ENCODE measurements at regions not wholly inside any gene's neighbourhood (a gene's known extent, or its start where the extent isn't known, plus 50 kb on each side); places are given as distances from the start of the nearest gene placed in this dataset.
A peak's percentile ranks its signal among the peaks of the same experiment; 100 is the strongest.

DNA sequence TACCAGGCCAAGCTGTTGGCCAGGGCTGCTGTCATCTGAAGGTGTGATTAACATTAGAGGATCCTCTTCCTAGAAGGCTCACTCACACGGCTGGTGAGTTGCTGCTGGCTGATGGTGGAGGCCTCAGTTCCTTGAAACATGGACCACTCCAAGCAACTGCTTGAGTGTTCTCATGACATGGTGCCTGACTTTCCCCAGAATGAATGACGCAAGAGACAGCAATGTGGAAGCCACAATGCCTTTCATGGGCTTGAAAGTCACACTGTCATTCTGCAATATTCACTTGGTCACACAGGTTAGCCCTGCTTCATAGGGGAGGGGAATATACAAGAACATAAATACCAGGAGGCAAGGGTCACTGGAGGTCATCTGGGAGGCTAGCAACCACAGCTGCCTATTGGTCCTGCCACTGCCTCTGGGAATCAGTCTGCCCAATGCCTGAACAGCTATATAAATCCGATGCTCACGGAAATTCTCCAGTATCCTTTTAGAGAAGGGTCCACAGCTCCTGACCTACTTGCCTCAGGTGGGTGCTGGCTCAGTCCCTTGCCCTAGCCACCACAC, 97.1 kb upstream of the MAML3 start:
- no peak for ATAC-seq
- DNase-seq (ENCODE audit: low spot score): no peak

- no peak for DNase-seq (ENCODE audit: low spot score)
- ATAC-seq: no peak
Observed at GRCh38 chr4:140249351-140249750, 95.4 kb upstream of the MAML3 start.

- ATAC-seq: no peak
- no peak for DNase-seq (ENCODE audit: low spot score)
Observed at GRCh38 chr4:140247237-140247636, 93.3 kb upstream of the MAML3 start.

DNA sequence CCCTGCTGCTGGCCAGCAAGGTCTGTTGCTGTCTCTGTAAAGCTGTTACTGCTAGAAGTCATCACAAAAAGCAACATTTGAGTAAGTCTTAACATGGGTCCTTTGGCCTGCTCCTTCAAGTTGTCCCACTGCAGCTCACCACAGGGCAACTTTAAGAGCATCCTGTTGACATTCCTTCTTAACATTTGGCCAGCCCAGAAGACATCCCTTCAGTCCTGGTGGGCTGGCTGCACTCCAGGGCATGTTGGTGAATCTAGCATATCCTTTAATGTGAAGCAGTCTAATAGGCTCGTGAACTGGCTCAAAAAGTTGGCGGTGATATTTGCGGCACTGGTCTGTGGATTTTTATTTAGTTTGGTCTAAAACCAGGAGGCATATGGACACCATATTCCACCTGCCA, 92.2 kb upstream of the MAML3 start:
- DNase-seq (ENCODE audit: low spot score): no peak
- ATAC-seq: no peak

DNA sequence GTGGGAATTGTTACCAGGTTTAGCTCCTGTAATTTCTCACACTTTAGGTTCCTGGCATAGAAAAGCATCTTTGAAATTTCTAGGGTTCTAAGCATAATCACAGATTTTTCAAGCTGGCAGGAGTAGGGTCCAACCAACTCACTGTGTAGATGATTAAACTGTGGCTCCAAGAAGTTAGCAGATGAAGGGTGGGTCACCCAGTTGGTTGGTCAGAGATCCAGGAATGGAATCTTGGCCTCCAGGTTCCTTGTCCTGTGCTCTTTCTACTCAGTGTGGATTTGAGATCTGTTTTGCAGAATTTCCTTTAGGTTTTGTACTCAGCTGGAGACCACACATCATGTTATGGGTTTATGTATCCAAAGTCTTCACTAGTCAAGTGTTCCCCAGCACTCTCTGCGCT, 90.3 kb upstream of the MAML3 start:
- ATAC-seq: no peak
- DNase-seq (ENCODE audit: low spot score): no peak

- no peak for ATAC-seq
- DNase-seq (ENCODE audit: low spot score): no peak
Observed at GRCh38 chr4:140243278-140243753, 89.3 kb upstream of the MAML3 start.

- no peak for DNase-seq (ENCODE audit: low spot score)
- no peak for ATAC-seq
Observed at GRCh38 chr4:140242357-140243277, 88.6 kb upstream of the MAML3 start.

- ATAC-seq (no peak), DNase-seq (ENCODE audit: low spot score) (no peak)
Observed at GRCh38 chr4:140240237-140240636, 86.3 kb upstream of the MAML3 start.

- no peak for ATAC-seq
- no peak for DNase-seq (ENCODE audit: low spot score)
Observed at GRCh38 chr4:140239311-140239710, 85.3 kb upstream of the MAML3 start.

GRCh38 chr4:140238351-140239056, 84.5 kb upstream of the MAML3 start:
- DNase-seq (ENCODE audit: low spot score) (peak; percentile 98), ATAC-seq (peak; percentile 85)

- peak; percentile 62 for DNase-seq (ENCODE audit: low spot score)
- peak; percentile 59 for ATAC-seq
Observed at GRCh38 chr4:140237616-140238350, 83.8 kb upstream of the MAML3 start.

GRCh38 chr4:140236654-140237169, 82.7 kb upstream of the MAML3 start:
- ATAC-seq (no peak), DNase-seq (ENCODE audit: low spot score) (no peak)

GRCh38 chr4:140234697-140235060, 80.7 kb upstream of the MAML3 start:
- ATAC-seq (no peak), DNase-seq (ENCODE audit: low spot score) (no peak)

DNA sequence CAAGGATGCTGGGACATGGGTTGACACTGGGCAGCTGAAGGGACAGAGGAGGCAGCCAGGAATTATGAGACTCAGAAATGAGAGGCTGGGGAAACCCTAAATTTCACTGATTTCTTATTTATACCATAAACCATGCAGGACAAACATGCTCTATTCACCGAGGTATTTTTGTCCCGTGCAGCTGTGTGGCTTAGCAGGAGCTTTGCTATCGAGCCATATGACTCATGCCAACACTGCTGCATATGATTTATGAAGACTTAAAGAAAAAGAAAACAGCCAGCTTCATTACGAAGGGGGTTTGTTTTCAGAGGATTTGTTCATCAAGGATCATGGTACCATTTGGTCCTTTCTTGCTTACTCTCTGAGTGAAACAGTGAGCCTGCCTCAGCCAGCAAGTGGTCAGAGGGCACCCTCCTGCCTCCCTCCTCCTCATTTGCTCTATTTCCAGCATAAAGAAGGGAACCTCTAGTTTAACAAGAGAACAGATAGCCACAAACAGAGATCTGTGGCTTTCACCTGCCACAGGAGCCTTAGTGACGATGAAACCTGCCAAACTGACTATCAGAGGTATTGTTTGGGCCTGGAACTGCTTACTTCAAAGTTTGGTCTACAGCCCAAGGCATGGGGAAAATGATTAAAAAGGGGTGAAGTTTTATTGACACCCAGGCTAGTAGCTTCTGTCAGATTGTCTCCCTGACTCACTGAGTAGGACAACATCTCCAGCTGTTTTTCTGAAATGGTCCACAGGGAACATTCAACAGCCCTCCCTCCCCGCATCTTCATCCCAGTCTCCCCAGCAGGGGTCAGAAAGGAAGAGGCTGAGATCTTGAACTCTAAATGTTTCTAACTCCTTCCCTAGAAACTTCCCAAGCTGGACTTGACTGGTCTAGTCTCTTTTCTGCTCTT, 80.1 kb upstream of the MAML3 start:
- DNase-seq (ENCODE audit: low spot score) (no peak), ATAC-seq (no peak)

- ATAC-seq (no peak), DNase-seq (ENCODE audit: low spot score) (no peak)
Observed at GRCh38 chr4:140229881-140230280, 75.9 kb upstream of the MAML3 start.

GRCh38 chr4:140227286-140227685, 73.3 kb upstream of the MAML3 start:
- DNase-seq (ENCODE audit: low spot score) (no peak), ATAC-seq (peak; percentile 66)

- ATAC-seq (no peak), DNase-seq (ENCODE audit: low spot score) (no peak)
Observed at GRCh38 chr4:140223056-140223810, 69.2 kb upstream of the MAML3 start.

DNA sequence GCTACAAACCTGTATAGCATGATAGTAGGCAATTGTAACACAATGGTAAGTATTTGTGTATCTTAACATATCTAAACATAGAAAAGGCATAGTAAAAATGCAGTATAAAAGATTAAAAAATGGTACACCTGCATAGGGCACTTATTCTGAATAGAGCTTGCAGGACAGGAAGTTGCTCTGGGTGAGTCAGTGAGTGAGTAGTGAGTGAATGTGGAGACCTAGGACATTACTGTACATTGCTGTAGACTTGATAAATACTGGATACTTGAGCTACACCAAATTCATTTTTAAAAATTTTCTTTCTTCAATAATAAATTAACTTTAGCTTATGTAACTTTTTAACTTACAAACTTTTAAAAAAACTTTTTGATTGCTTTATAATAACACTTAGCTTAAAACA, 68.2 kb upstream of the MAML3 start:
- ATAC-seq (no peak), DNase-seq (ENCODE audit: low spot score) (no peak)

DNA sequence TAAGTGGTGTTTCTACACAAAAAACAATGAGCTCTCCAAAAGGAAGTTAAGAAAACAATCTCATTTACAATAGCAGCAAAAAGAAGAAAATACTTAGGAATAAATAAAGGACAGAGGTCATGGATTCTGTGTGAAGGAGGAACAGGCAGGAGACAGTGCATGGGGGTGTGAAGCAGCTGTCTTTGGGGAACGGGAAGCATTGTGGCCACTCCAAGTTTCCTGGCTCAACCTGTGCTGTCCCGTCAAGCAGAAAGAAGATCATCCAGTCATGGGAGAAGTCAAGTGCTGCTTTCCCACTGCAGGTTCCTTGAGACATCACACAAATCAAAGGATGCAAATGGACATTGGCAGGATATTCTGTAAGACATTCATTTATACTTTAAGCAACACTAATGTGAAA, 66.1 kb upstream of the MAML3 start:
- no peak for ATAC-seq
- DNase-seq (ENCODE audit: low spot score): no peak
